ENCODE measurements at regions not wholly inside any gene's neighbourhood (a gene's known extent, or its start where the extent isn't known, plus 50 kb on each side); places are given as distances from the start of the nearest gene placed in this dataset.

GRCh38 chr16:9275816-9276354, 184.4 kb downstream of the HAPSTR1 start (continued):
- no peak for TF ChIP-seq REST (IDR thresholded peaks at IDR 0.05; ENCODE audit: borderline replicate concordance)
- no peak for TF ChIP-seq REST (CRISPR knock-in tag; IDR thresholded peaks at IDR 0.05; ENCODE audit: low read depth)
- TF ChIP-seq ZNF57 (CRISPR knock-in tag; IDR thresholded peaks at IDR 0.05) = no peak
- TF ChIP-seq HOXB6 (CRISPR knock-in tag; IDR thresholded peaks at IDR 0.05; ENCODE audit: borderline replicate concordance) = no peak
- TF ChIP-seq ZNF384 (IDR thresholded peaks at IDR 0.05; ENCODE audit: low read depth, low read length) = no peak
